Left lobe of liver (tissue), 2 donors: ENCODE measurements at regions not wholly inside any gene's neighbourhood (a gene's known extent, or its start where the extent isn't known, plus 50 kb on each side); places are given as distances from the start of the nearest gene placed in this dataset.

ENCODE experiments used
- ATAC-seq: fragments of 200-7000 bp; cut with Tn5 transposase; one replicate; pipeline ENCODE4 v1.9.1; 2020; ENCODE audit warnings: mild to moderate bottlenecking, moderate library complexity
- DNase-seq: peaks from one replicate; pipeline ENCODE4 v3.0.0-alpha.2; 2020; ENCODE audit warnings: low spot score
- donor health status: DM: no; HTN: no; CAD: no; lungs with moderate emphysema.
- donor health status: DM: no; HTN: yes; CAD: no.

GRCh38 chr7:114007386-114007785 lies 88.6 kb upstream of the PPP1R3A start:
- DNase-seq (no peak), ATAC-seq (no peak)

GRCh38 chr7:113998934-113999333 lies 80.1 kb upstream of the PPP1R3A start:
- no peak for ATAC-seq
- DNase-seq, result no peak

DNA sequence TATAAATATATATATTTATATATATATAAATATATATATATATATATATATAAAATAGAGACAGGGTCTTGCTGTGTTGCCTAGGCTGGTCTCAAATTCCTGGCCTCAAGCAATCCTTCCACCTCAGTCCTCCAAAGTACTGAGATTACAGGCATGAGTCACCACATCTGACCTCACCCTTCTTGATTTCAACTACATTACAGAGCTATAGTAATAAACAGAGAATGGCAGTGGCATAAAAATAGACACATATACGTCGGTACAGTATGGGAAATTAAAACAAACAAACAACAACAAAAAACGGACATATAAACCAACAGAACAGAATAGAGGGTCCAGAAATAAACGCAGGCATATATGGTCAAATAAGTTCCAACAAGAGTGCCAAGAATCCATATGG lies 77.6 kb upstream of the PPP1R3A start:
- DNase-seq (no peak), ATAC-seq (no peak)

DNA sequence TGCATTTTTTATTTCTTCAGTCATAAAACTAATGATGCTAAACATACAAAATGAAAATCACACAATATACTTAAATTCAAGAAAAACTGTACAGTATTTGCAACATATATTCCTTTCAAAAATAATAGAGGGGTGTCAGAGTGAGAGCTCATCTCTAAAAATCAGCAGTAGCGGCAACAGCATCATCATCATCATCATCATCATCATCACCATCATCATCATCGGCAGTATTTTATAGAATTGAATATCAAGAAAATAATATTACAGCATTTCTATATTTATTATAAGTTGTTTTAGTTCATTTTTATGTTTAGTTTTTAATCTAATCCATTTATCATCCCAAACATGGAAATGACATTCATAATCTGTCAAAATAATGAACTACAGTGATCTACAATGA lies 67.4 kb upstream of the PPP1R3A start:
- ATAC-seq (no peak), DNase-seq (no peak)

- no peak for ATAC-seq
- DNase-seq, result no peak
These were observed 57.7 kb upstream of the PPP1R3A start for GRCh38 chr7:113976508-113976907.

- DNase-seq (no peak), ATAC-seq (no peak)
These were observed 49.9 kb upstream of the PPP1R3A start for GRCh38 chr7:113968713-113969112.
